HG02884 (cell line): ENCODE measurements at regions not wholly inside any gene's neighbourhood (a gene's known extent, or its start where the extent isn't known, plus 50 kb on each side); places are given as distances from the start of the nearest gene placed in this dataset.

Experiments
- ATAC-seq: cut with Tn5 transposase; IDR thresholded peaks from one replicate; pipeline ENCODE4 v1.9.1; 2021; ENCODE audit warnings: mild to moderate bottlenecking, moderate library complexity; ENCODE audit not compliant: unreplicated experiment

GRCh38 chr3:127356381-127356780, 68.5 kb upstream of the PRR20G start:
- no peak for ATAC-seq

- no peak for ATAC-seq
Measured at GRCh38 chr3:127354761-127355160, 66.9 kb upstream of the PRR20G start.

DNA sequence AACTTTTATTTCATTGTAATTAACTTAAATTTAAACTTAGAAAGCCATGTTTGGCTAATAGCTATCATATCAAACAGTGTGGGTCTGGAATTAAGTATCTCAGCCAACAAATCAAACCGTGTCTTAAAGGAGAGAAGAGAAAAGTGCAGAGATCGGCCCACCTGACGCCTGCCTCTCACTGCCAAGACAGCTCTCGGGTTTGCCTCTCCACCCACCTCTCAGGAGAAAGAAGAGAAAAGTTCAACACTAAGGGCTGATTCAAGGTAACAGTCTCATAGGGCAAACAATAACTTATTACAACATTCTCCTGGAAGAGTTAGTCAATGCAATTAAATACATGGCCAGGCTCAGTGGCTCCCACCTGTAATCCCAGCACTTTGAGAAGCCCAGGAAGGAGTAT, 64.8 kb upstream of the PRR20G start:
- ATAC-seq, result no peak

DNA sequence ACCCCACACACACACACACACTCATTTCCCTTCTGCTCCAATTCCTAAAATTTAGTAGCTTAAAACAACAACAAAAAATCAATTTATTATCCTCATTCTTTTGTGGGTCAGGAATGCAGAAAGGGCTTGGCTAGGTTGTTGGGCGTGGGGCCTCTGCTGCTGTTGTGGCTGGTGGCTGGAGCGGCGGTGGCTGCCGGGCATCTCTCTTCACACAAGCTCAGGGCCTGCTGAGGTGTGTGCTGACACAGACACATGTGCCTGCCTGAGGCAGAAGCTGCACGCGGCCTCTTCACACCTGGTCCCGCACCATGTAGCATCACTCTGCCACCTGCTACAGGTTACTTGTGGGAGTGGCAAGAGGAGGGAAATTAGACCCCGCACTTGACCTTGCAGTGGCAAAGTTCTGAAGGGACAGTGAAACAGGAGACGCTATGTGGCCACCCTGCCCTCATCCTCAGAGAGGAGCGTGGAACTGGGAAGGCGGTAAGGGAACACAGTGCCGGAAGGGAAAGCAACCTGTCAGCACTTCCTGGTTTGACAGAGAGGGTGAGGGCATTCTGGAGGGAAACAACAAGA, 64.0 kb upstream of the PRR20G start:
- no peak for ATAC-seq

GRCh38 chr3:127351321-127351720, 63.5 kb upstream of the PRR20G start:
- no peak for ATAC-seq

- ATAC-seq, result no peak
Measured at GRCh38 chr3:127350172-127351050, 62.6 kb upstream of the PRR20G start.

- no peak for ATAC-seq
Measured at GRCh38 chr3:127349501-127350171, 61.8 kb upstream of the PRR20G start.

GRCh38 chr3:127342735-127343134, 54.9 kb upstream of the PRR20G start:
- ATAC-seq, result no peak

- ATAC-seq, result no peak
Measured at GRCh38 chr3:127339928-127340861, 52.3 kb upstream of the PRR20G start.

GRCh38 chr3:127339016-127339415, 51.2 kb upstream of the PRR20G start:
- ATAC-seq, result no peak

DNA sequence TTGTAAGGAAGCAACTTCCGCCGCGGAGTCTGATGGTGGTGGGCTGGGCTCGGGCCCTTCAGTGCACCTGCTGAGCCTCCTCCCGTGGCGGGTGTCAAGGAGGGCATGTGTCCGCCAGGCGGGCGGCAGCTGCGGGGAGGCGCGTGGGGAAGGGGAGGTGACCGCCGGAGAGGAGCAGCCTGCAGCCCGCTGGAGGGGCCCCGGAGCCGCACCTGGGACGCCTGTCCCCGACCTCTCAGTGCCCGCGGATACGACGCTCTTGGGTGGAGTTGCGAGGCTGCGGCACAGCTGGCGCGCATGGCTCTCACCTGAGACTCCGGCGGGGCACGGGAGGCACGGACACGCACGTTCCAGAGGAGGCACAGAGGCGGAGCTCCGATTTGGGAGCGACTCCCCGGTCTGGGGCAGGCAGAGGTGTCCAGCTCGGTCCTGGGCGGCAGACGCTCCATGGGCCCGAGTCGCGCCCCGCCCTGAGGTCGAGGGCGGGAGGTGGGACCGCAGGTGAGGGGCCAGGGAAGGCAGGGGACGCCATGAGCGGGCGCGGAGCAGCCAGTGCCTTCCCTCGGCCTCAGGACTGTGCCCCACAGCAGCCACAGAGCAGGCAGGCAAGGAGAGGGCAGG, 50.2 kb upstream of the PRR20G start:
- no peak for ATAC-seq
